ENCODE measurements at regions not wholly inside any gene's neighbourhood (a gene's known extent, or its start where the extent isn't known, plus 50 kb on each side); places are given as distances from the start of the nearest gene placed in this dataset.

- Mint-ChIP-seq H3K27me3 (ENCODE audit: unreplicated experiment) (no peaks in the 10 kb centered on the region), H3K27ac (ENCODE audit: unreplicated experiment) (no peak overlapping the region), H3K4me3 (ENCODE audit: unreplicated experiment) (no peak overlapping the region), H3K9me3 (ENCODE audit: unreplicated experiment) (peaks cover 33% of the 10 kb centered on the region), H3K36me3 (ENCODE audit: unreplicated experiment) (no peaks in the 10 kb centered on the region), H3K4me1 (ENCODE audit: unreplicated experiment) (no peaks in the 10 kb centered on the region)
- TF ChIP-seq CTCF (IDR thresholded peaks at IDR 0.05): no peak
- no peak for DNase-seq (ENCODE audit: extremely low spot score, unreplicated experiment)
Measured at GRCh38 chr12:126219654-126220279, 1154.5 kb downstream of the AACS start.

- no peak for DNase-seq (ENCODE audit: extremely low spot score, unreplicated experiment)
- Mint-ChIP-seq H3K4me3 (ENCODE audit: unreplicated experiment) (no peak overlapping the region), H3K9me3 (ENCODE audit: unreplicated experiment) (peaks cover 56% of the 10 kb centered on the region), H3K27ac (ENCODE audit: unreplicated experiment) (no peak overlapping the region), H3K36me3 (ENCODE audit: unreplicated experiment) (no peaks in the 10 kb centered on the region), H3K27me3 (ENCODE audit: unreplicated experiment) (no peaks in the 10 kb centered on the region), H3K4me1 (ENCODE audit: unreplicated experiment) (no peaks in the 10 kb centered on the region)
- no peak for TF ChIP-seq CTCF (IDR thresholded peaks at IDR 0.05)
Measured at GRCh38 chr12:126224032-126224431, 1158.8 kb downstream of the AACS start.

- no peaks in the 10 kb centered on the region for H3K4me1 Mint-ChIP-seq (ENCODE audit: unreplicated experiment)
- H3K4me3 Mint-ChIP-seq (ENCODE audit: unreplicated experiment): no peak overlapping the region
- peaks cover 64% of the 10 kb centered on the region for H3K9me3 Mint-ChIP-seq (ENCODE audit: unreplicated experiment)
- H3K27me3 Mint-ChIP-seq (ENCODE audit: unreplicated experiment): no peaks in the 10 kb centered on the region
- no peak overlapping the region for H3K27ac Mint-ChIP-seq (ENCODE audit: unreplicated experiment)
- no peaks in the 10 kb centered on the region for H3K36me3 Mint-ChIP-seq (ENCODE audit: unreplicated experiment)
- no peak for TF ChIP-seq CTCF (IDR thresholded peaks at IDR 0.05)
- DNase-seq (ENCODE audit: extremely low spot score, unreplicated experiment): no peak
Measured at GRCh38 chr12:126228936-126229335, 1163.7 kb downstream of the AACS start.

- no peaks in the 10 kb centered on the region for H3K27me3 Mint-ChIP-seq (ENCODE audit: unreplicated experiment)
- no peak overlapping the region for H3K27ac Mint-ChIP-seq (ENCODE audit: unreplicated experiment)
- DNase-seq (ENCODE audit: extremely low spot score, unreplicated experiment): no peak
- peaks cover 58% of the 10 kb centered on the region for H3K9me3 Mint-ChIP-seq (ENCODE audit: unreplicated experiment)
- H3K4me3 Mint-ChIP-seq (ENCODE audit: unreplicated experiment): no peak overlapping the region
- TF ChIP-seq CTCF (IDR thresholded peaks at IDR 0.05): no peak
- H3K4me1 Mint-ChIP-seq (ENCODE audit: unreplicated experiment): no peaks in the 10 kb centered on the region
- no peaks in the 10 kb centered on the region for H3K36me3 Mint-ChIP-seq (ENCODE audit: unreplicated experiment)
Measured at GRCh38 chr12:126232711-126233110, 1167.5 kb downstream of the AACS start.

- DNase-seq (ENCODE audit: extremely low spot score, unreplicated experiment): no peak
- Mint-ChIP-seq H3K27me3 (ENCODE audit: unreplicated experiment) (no peaks in the 10 kb centered on the region), H3K4me1 (ENCODE audit: unreplicated experiment) (no peaks in the 10 kb centered on the region), H3K9me3 (ENCODE audit: unreplicated experiment) (peaks cover 56% of the 10 kb centered on the region), H3K27ac (ENCODE audit: unreplicated experiment) (no peak overlapping the region), H3K36me3 (ENCODE audit: unreplicated experiment) (no peaks in the 10 kb centered on the region), H3K4me3 (ENCODE audit: unreplicated experiment) (no peak overlapping the region)
- TF ChIP-seq CTCF (IDR thresholded peaks at IDR 0.05): no peak
Measured at GRCh38 chr12:126233625-126234024, 1168.4 kb downstream of the AACS start.

Measured in osteocyte (in vitro differentiated cells).